Astrocyte of the hippocampus (primary cell): ENCODE measurements at regions not wholly inside any gene's neighbourhood (a gene's known extent, or its start where the extent isn't known, plus 50 kb on each side); places are given as distances from the start of the nearest gene placed in this dataset.

Experiments used
- DNase-seq: peaks from one replicate; pipeline ENCODE4 v3.0.0; 2011; ENCODE audit warnings: low read depth, low spot score

- no peak for DNase-seq
Observed at GRCh38 chr3:25284249-25284648, 143.8 kb upstream of the RARB start.

- DNase-seq: no peak
Observed at GRCh38 chr3:25287291-25287884, 140.7 kb upstream of the RARB start.

GRCh38 chr3:25288413-25288812, 139.7 kb upstream of the RARB start:
- DNase-seq: no peak

- no peak for DNase-seq
Observed at GRCh38 chr3:25289156-25289555, 138.9 kb upstream of the RARB start.

GRCh38 chr3:25289663-25290062, 138.4 kb upstream of the RARB start:
- DNase-seq: peak; percentile 38

- DNase-seq: no peak
Observed at GRCh38 chr3:25291481-25291905, 136.6 kb upstream of the RARB start.

- no peak for DNase-seq
Observed at GRCh38 chr3:25292036-25292435, 136.0 kb upstream of the RARB start.

- DNase-seq: no peak
Observed at GRCh38 chr3:25292595-25292994, 135.5 kb upstream of the RARB start.

GRCh38 chr3:25293736-25294135, 134.3 kb upstream of the RARB start:
- DNase-seq: no peak

GRCh38 chr3:25294169-25294805, 133.8 kb upstream of the RARB start:
- DNase-seq: no peak

- peak; percentile 47 for DNase-seq
Observed at GRCh38 chr3:25297667-25298585, 130.1 kb upstream of the RARB start.

GRCh38 chr3:25300141-25300540, 127.9 kb upstream of the RARB start:
- DNase-seq: no peak

GRCh38 chr3:25304916-25305315, 123.1 kb upstream of the RARB start:
- no peak for DNase-seq

GRCh38 chr3:25306066-25306465, 122.0 kb upstream of the RARB start:
- DNase-seq: peak; percentile 17

GRCh38 chr3:25306705-25307104, 121.4 kb upstream of the RARB start:
- DNase-seq: no peak

- DNase-seq: no peak
Observed at GRCh38 chr3:25313286-25313685, 114.8 kb upstream of the RARB start.

- no peak for DNase-seq
Observed at GRCh38 chr3:25324954-25325655, 103.0 kb upstream of the RARB start.

GRCh38 chr3:25335356-25335755, 92.7 kb upstream of the RARB start:
- no peak for DNase-seq

GRCh38 chr3:25338158-25338725, 89.8 kb upstream of the RARB start:
- no peak for DNase-seq

- DNase-seq: no peak
Observed at GRCh38 chr3:25339225-25339624, 88.8 kb upstream of the RARB start.

- no peak for DNase-seq
Observed at GRCh38 chr3:25344670-25345069, 83.4 kb upstream of the RARB start.

GRCh38 chr3:25349095-25349494, 79.0 kb upstream of the RARB start:
- DNase-seq: no peak
